HG02759 (cell line): ENCODE measurements at regions not wholly inside any gene's neighbourhood (a gene's known extent, or its start where the extent isn't known, plus 50 kb on each side); places are given as distances from the start of the nearest gene placed in this dataset.

Experiments
- ATAC-seq: cut with Tn5 transposase; IDR thresholded peaks from one replicate; pipeline ENCODE4 v1.9.1; 2021; ENCODE audit warnings: mild to moderate bottlenecking, moderate library complexity; ENCODE audit not compliant: unreplicated experiment

GRCh38 chr12:31868965-31869364 lies 90.2 kb upstream of the RESF1 start:
- ATAC-seq: no peak

GRCh38 chr12:31867292-31867691 lies 91.9 kb upstream of the RESF1 start:
- ATAC-seq: no peak

GRCh38 chr12:31866523-31866922 lies 92.7 kb upstream of the RESF1 start:
- ATAC-seq: no peak

- ATAC-seq: no peak
Measured at GRCh38 chr12:31865023-31865422, 94.2 kb upstream of the RESF1 start.

GRCh38 chr12:31861360-31861759 lies 97.9 kb upstream of the RESF1 start:
- ATAC-seq: no peak

GRCh38 chr12:31860401-31860800 lies 98.8 kb upstream of the RESF1 start:
- ATAC-seq: no peak

GRCh38 chr12:31859232-31859977 lies 99.8 kb upstream of the RESF1 start:
- no peak for ATAC-seq

GRCh38 chr12:31855427-31855826 lies 103.8 kb upstream of the RESF1 start:
- no peak for ATAC-seq

- ATAC-seq: no peak
Measured at GRCh38 chr12:31853977-31854376, 105.2 kb upstream of the RESF1 start.

GRCh38 chr12:31853520-31853919 lies 105.7 kb upstream of the RESF1 start:
- ATAC-seq: no peak

- no peak for ATAC-seq
Measured at GRCh38 chr12:31850268-31850667, 108.9 kb upstream of the RESF1 start.

- ATAC-seq: no peak
Measured at GRCh38 chr12:31849090-31849687, 110.0 kb upstream of the RESF1 start.

- ATAC-seq: no peak
Measured at GRCh38 chr12:31846405-31846804, 112.8 kb upstream of the RESF1 start.

- ATAC-seq: no peak
Measured at GRCh38 chr12:31845613-31846322, 113.4 kb upstream of the RESF1 start.

- no peak for ATAC-seq
Measured at GRCh38 chr12:31843398-31844095, 114.7 kb upstream of the AMN1 start.

- no peak for ATAC-seq
Measured at GRCh38 chr12:31837913-31838312, 109.1 kb upstream of the AMN1 start.

- ATAC-seq: no peak
Measured at GRCh38 chr12:31835276-31835882, 106.6 kb upstream of the AMN1 start.

- no peak for ATAC-seq
Measured at GRCh38 chr12:31834150-31834549, 105.3 kb upstream of the AMN1 start.

GRCh38 chr12:31832740-31833729 lies 104.2 kb upstream of the AMN1 start:
- ATAC-seq: peak; percentile 82

GRCh38 chr12:31828071-31828470 lies 99.2 kb upstream of the AMN1 start:
- ATAC-seq: no peak
